Panc1 (cell line): ENCODE measurements at regions not wholly inside any gene's neighbourhood (a gene's known extent, or its start where the extent isn't known, plus 50 kb on each side); places are given as distances from the start of the nearest gene placed in this dataset.

Source experiments
- ATAC-seq: fragments of 200-7000 bp; cut with Tn5 transposase; 2 replicates; pipeline ENCODE4 v1.9.1; 2020; ENCODE audit warnings: mild to moderate bottlenecking, moderate library complexity
- BruUV-seq: library from RNA; stranded (reverse); fragments of 400-500 nt; replicated peaks from 2 replicates; lab custom pipeline; 2021; lab: Mats Ljungman, UMichigan
- CTCF ChIA-PET: fragments of 300-600 bp; sonication (Branson Sonifier 250); formaldehyde crosslinking; loops from one replicate; lab custom pipeline; 2022; ENCODE audit warnings: antibody characterized with exemption; lab: Charles Lee
- POLR2A ChIA-PET: fragments of 300-600 bp; sonication (Branson Sonifier 250); formaldehyde crosslinking; loops from one replicate; lab custom pipeline; 2022; ENCODE audit warnings: antibody characterized with exemption; lab: Charles Lee
- DNase-seq: peaks from one replicate; pipeline ENCODE4 v3.0.0-alpha.2; 2010; ENCODE audit warnings: low read depth, low spot score
- H3K27ac ChIP-seq: 2 replicates; pipeline ENCODE4 v1.5.1; 2011; ENCODE audit warnings: mild to moderate bottlenecking, low read length, inconsistent platforms
- H3K27me3 ChIP-seq: fragments of 200-500 bp; sonication (Bioruptor generic); 2 replicates; pipeline ENCODE4 v1.6.0; 2014; ENCODE audit warnings: low read length, inconsistent platforms; ENCODE audit not compliant: control insufficient read depth, insufficient read depth
- H3K36me3 ChIP-seq: fragments of 200-500 bp; sonication (Bioruptor generic); 2 replicates; pipeline ENCODE4 v1.5.1; 2014; ENCODE audit warnings: inconsistent platforms, mild to moderate bottlenecking, low read length, moderate library complexity; ENCODE audit not compliant: control insufficient read depth, insufficient read depth
- H3K4me1 ChIP-seq: 2 replicates; pipeline ENCODE4 v1.5.1; 2011; ENCODE audit warnings: inconsistent platforms, mild to moderate bottlenecking, low read length, moderate library complexity; ENCODE audit not compliant: control insufficient read depth, insufficient read depth
- H3K4me3 ChIP-seq, 2 experiments: 2 replicates each; pipeline ENCODE4 v1.5.1; 2011 to 2012; ENCODE audit warnings: low read depth in 2 of 2, low read length in 2 of 2, mild to moderate bottlenecking in 2 of 2, inconsistent platforms in 1 of 2, moderate library complexity in 1 of 2
- H3K9me3 ChIP-seq: fragments of 200-500 bp; sonication (Bioruptor generic); 2 replicates; pipeline ENCODE4 v1.5.1; 2014; ENCODE audit warnings: low read depth, mild to moderate bottlenecking, inconsistent platforms, low read length, moderate library complexity; ENCODE audit not compliant: control insufficient read depth, insufficient read depth
- CTCF ChIP-seq: fragments of 450-650 bp; IDR thresholded peaks from 2 replicates; pipeline ENCODE4 v1.5.1; 2017; ENCODE audit warnings: mild to moderate bottlenecking
- POLR2AphosphoS5 ChIP-seq: IDR thresholded peaks from 2 replicates; pipeline ENCODE4 v1.6.1; 2012; ENCODE audit warnings: mild to moderate bottlenecking, low read depth, low read length, moderate library complexity
- REST ChIP-seq, 2 experiments: IDR thresholded peaks; 2 replicates each; pipeline ENCODE4 v1.6.1; 2011 to 2012; ENCODE audit warnings: low read depth in 2 of 2, control low read depth in 1 of 2, low read length in 1 of 2, mild to moderate bottlenecking in 1 of 2, moderate library complexity in 1 of 2; ENCODE audit not compliant: insufficient read depth in 1 of 2
- SIN3A ChIP-seq: IDR thresholded peaks from 2 replicates; pipeline ENCODE4 v1.6.1; 2012; ENCODE audit warnings: low read depth, mild to moderate bottlenecking, low read length, moderate library complexity, borderline replicate concordance; ENCODE audit not compliant: insufficient read depth
- TCF7L2 ChIP-seq: IDR thresholded peaks from 2 replicates; pipeline ENCODE4 v1.6.1; 2011; ENCODE audit warnings: mild to moderate bottlenecking, low read depth, low read length, inconsistent platforms
- in situ Hi-C: cut with HindIII; loops from 2 replicates; pipeline ENCODE4 v1.10.0; 2016; ENCODE audit warnings: low sequenced_read_pairs, low pct_unique_long_range_greater_than_20kb
- intact Hi-C: fragments of 100-400 bp; cut with micrococcal nuclease; formaldehyde crosslinking; loops from one replicate; pipeline ENCODE4 v1.10.0; 2022; ENCODE audit not compliant: unreplicated experiment

GRCh38 chr5:115389034-115389798, 92.8 kb upstream of the CCDC112 start:
- H3K36me3 ChIP-seq = no peaks in the 10 kb centered on the region
- no peaks in the 10 kb centered on the region for H3K4me1 ChIP-seq
- H3K27ac ChIP-seq = no peak overlapping the region
- H3K27me3 ChIP-seq = no peaks in the 10 kb centered on the region
- TF ChIP-seq POLR2AphosphoS5 (no peak), SIN3A (no peak), CTCF (no peak), TCF7L2 (no peak), REST (IDR thresholded peaks at IDR 0.05; ENCODE audit: insufficient read depth in 1 of 2, low read depth in 2 of 2, low read length in 1 of 2) (no peak)
- H3K9me3 ChIP-seq = no peaks in the 10 kb centered on the region
- H3K4me3 ChIP-seq = no peak overlapping the region
- POLR2A ChIA-PET = no interaction called here
- in situ Hi-C loops = no loop called here
- BruUV-seq = no TSS peak
- CTCF ChIA-PET = no interaction called here
- ATAC-seq (no peak), DNase-seq (no peak)
- intact Hi-C loops = no loop called here

GRCh38 chr5:115388240-115388639, 91.8 kb upstream of the CCDC112 start:
- POLR2A ChIA-PET = no interaction called here
- intact Hi-C loops (no loop called here), in situ Hi-C loops (no loop called here)
- CTCF ChIA-PET = no interaction called here
- DNase-seq (no peak), ATAC-seq (no peak)
- no peak for TF ChIP-seq TCF7L2
- no peak for TF ChIP-seq CTCF
- no peak for TF ChIP-seq REST (IDR thresholded peaks at IDR 0.05; ENCODE audit: insufficient read depth in 1 of 2, low read depth in 2 of 2, low read length in 1 of 2)
- TF ChIP-seq SIN3A = no peak
- TF ChIP-seq POLR2AphosphoS5 = no peak
- no TSS peak for BruUV-seq
- Histone ChIP-seq H3K27me3 (no peaks in the 10 kb centered on the region), H3K36me3 (no peaks in the 10 kb centered on the region), H3K4me1 (no peaks in the 10 kb centered on the region), H3K27ac (no peak overlapping the region), H3K4me3 (no peak overlapping the region), H3K9me3 (no peaks in the 10 kb centered on the region)
